ENCODE measurements at regions not wholly inside any gene's neighbourhood (a gene's known extent, or its start where the extent isn't known, plus 50 kb on each side); places are given as distances from the start of the nearest gene placed in this dataset.

DNA sequence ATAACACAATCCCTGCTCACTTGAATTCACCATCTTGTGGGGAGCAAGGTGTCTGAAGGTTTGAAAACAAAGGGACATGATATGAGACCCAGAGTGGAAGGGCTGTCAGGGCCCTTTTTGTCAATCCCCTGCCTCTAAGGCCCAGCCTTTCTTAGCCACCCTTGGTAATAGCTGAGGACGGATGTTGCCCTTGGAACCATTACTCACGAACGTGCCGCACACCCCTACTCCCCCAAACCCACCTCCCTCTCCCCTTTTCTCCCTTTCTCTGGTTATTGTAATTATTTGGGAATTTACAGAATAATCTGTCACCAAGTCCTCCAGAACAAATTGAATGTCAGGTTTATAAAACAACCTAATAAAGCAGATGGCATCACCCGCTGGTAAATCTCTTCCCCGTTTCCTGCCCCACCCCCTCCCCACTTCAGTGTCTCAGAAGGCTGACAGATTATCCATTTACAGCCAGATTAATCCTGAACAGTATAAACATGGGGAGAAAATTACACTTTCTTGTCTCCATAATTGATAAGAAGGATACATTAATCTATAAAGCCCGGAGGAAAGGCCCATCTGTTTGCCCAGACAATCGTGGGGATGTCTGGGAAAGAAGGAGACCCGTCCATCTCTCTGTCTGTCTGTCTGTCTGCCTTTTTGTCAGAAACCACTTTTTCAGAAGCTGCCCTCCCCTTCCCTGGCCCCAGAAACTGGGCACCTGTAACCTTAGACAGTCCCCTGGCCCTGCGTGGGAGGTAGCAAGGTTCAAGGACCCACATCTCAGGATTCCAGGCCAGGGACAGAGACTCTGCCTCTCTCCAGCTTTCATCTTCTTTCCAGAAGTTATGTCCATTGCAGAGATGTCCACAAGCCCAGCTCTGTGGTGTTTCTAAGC lies 60.6 kb upstream of the CD34 start:
- Mint-ChIP-seq H3K4me1 (no peaks in the 10 kb centered on the region), H3K4me3 (no peak overlapping the region), H3K36me3 (no peaks in the 10 kb centered on the region), H3K27me3 (peaks cover 22% of the 10 kb centered on the region), H3K9me3 (no peaks in the 10 kb centered on the region), H3K27ac (no peak overlapping the region)
- DNase-seq = no peak

- Mint-ChIP-seq H3K9me3 (no peaks in the 10 kb centered on the region), H3K36me3 (no peaks in the 10 kb centered on the region), H3K4me3 (no peak overlapping the region), H3K27ac (no peak overlapping the region), H3K4me1 (no peaks in the 10 kb centered on the region), H3K27me3 (peaks cover 22% of the 10 kb centered on the region)
- DNase-seq = no peak
These were observed 59.7 kb upstream of the CD34 start for GRCh38 chr1:207970329-207971233.

DNA sequence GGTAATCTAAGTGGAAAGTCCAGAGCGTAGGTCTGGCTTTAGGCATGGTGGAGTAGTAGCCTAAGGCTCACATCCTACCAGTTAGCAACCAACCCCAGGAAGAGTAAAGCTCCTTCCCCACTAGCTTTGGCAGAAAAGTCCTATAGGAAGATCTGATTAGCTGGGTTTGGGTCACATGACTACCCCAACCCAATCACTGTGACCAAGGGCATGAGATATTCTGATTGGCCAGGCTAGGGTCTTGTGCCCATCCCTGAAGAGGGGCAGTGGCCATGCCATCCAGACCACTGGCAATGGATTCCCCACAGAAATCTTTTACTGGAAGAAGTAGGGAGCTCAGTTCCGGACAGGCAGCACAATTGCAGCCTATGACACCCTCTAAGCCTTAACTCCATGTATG lies 58.6 kb upstream of the CD34 start:
- Mint-ChIP-seq H3K4me3 (no peak overlapping the region), H3K4me1 (peaks cover under 1% of the 10 kb centered on the region), H3K36me3 (no peaks in the 10 kb centered on the region), H3K27me3 (peaks cover 22% of the 10 kb centered on the region), H3K9me3 (no peaks in the 10 kb centered on the region), H3K27ac (no peak overlapping the region)
- no peak for DNase-seq

DNA sequence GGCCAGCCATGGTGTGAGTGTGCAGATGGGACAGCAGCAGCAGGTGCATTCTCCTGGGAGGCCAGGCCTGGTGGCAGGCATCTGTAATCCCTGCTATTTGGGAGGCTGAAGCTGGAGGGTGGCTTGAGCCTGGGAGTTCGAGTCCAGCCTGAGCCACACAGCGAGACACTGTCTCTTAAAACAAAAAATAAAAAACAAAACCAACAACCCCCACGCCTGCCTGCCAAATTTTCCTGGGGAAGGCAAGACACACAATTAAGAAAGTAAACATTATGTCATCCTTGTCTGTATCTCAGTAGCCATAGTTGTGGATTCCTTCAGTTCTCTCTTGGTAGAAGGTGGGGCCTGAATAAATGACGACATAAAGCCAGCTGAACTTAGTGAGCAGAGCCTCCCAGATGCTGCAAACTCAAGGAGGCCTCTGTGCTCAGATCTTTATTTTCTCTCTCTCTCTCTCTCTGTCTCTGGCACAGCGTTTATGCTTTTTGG lies 57.6 kb upstream of the CD34 start:
- Mint-ChIP-seq H3K9me3 (no peaks in the 10 kb centered on the region), H3K4me1 (peaks cover 4% of the 10 kb centered on the region), H3K36me3 (no peaks in the 10 kb centered on the region), H3K27me3 (peaks cover 15% of the 10 kb centered on the region), H3K4me3 (no peak overlapping the region), H3K27ac (no peak overlapping the region)
- DNase-seq = no peak

DNA sequence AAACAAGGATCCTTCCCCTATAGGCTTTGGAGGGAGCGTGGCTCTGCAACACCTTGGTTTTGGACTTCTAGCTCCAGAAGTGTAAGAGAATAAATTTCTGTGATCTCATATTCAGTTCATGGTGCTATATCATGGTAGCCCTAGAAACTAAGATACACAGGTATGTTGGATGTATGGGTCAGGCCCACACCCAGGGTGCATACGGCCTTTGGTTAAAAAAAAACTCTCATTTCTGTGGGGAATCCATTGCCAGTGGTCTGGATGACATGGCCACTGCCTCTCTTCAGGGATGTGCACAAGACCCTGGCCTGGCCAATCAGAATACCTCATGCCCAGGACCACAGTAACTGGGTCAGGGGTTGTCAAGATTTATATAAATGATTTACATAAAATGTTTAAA lies 56.8 kb upstream of the CD34 start:
- no peaks in the 10 kb centered on the region for H3K9me3 Mint-ChIP-seq

DNA sequence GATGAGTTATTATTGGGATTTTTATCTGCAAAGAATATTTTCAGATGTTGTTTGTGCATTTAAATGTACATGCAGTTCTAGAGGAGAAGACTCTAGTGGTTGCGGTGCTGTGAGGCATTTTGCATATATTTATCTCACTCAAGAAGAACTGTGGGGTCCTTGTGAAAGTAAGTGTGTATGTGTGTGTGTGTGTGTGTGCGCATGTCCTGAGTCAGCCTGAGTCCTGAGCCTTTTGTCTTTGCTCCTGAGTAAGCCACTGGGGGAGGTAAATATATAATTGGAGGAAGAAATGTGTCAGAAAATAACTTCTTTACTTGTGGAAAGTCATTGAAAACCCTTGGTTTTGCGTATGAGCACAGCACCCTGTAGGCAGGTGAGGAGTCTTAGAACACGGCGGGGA lies 55.6 kb upstream of the CD34 start:
- H3K4me1 Mint-ChIP-seq = peaks cover 7% of the 10 kb centered on the region
- peaks cover 3% of the 10 kb centered on the region for H3K27me3 Mint-ChIP-seq
- H3K9me3 Mint-ChIP-seq = no peaks in the 10 kb centered on the region
- no peak overlapping the region for H3K4me3 Mint-ChIP-seq
- no peak for DNase-seq
- no peak overlapping the region for H3K27ac Mint-ChIP-seq
- no peaks in the 10 kb centered on the region for H3K36me3 Mint-ChIP-seq

More for the DNA sequence above, 56.8 kb upstream of the CD34 start:
- Mint-ChIP-seq H3K27me3 (peaks cover 9% of the 10 kb centered on the region), H3K4me3 (no peak overlapping the region), H3K27ac (no peak overlapping the region), H3K4me1 (peaks cover 7% of the 10 kb centered on the region), H3K36me3 (no peaks in the 10 kb centered on the region)
- DNase-seq = no peak

DNA sequence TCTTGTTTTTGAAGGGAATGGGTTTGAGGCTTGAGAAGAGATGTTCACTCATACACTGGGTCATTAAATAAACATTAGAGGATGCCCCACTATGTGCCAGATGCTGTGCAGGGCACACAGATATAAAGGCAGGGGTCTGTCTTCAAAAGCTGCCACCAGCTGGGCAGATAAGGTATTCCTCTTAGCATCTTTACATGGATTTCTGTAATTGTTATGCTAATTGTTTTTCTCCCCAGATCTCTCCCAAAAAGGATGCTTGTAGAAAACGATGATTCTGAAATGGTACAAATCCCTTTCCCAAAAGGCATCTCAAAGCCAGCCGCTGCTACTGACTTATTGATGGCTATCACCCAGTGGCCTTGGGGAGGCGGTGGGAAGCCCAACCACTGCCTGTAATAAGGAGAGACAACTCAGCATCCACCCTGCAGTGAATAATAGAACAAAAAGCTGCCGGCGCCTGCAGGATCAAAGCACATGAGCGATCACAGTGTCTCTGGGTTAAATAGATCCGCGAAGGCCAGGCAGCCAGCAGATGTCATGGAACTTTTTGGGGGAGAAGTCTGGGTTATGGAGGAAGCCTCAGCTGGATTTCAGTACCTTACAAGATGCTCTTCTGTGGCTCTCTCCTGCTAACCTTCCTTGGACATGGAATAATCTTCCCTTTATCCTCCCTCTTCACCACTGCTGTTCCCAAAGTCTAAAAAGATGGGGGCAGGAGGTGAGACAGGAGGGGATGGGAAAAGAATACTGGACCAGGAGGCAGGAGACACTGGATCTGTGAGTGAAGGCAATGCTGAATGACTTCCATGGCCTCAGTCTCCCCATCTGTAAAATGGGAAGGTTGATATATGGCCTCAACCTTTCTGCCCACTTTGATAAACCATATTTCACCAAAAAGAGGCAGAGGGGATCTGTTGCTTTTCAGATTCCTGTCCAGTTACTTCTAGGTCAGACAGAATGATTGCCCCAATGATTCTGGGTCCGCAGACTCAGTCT lies 54.8 kb upstream of the CD34 start:
- H3K9me3 Mint-ChIP-seq = no peaks in the 10 kb centered on the region
- H3K36me3 Mint-ChIP-seq = no peaks in the 10 kb centered on the region
- DNase-seq = no peak
- peaks cover 7% of the 10 kb centered on the region for H3K4me1 Mint-ChIP-seq
- H3K27ac Mint-ChIP-seq = no peak overlapping the region
- peaks cover 10% of the 10 kb centered on the region for H3K27me3 Mint-ChIP-seq
- H3K4me3 Mint-ChIP-seq = no peak overlapping the region

GRCh38 chr1:207964195-207964966 lies 53.5 kb upstream of the CD34 start:
- peaks cover 23% of the 10 kb centered on the region for H3K27me3 Mint-ChIP-seq
- no peaks in the 10 kb centered on the region for H3K9me3 Mint-ChIP-seq
- no peak overlapping the region for H3K27ac Mint-ChIP-seq
- no peaks in the 10 kb centered on the region for H3K36me3 Mint-ChIP-seq
- H3K4me1 Mint-ChIP-seq = peaks cover 7% of the 10 kb centered on the region
- H3K4me3 Mint-ChIP-seq = peak overlapping the region; percentile 8
- no peak for DNase-seq

DNA sequence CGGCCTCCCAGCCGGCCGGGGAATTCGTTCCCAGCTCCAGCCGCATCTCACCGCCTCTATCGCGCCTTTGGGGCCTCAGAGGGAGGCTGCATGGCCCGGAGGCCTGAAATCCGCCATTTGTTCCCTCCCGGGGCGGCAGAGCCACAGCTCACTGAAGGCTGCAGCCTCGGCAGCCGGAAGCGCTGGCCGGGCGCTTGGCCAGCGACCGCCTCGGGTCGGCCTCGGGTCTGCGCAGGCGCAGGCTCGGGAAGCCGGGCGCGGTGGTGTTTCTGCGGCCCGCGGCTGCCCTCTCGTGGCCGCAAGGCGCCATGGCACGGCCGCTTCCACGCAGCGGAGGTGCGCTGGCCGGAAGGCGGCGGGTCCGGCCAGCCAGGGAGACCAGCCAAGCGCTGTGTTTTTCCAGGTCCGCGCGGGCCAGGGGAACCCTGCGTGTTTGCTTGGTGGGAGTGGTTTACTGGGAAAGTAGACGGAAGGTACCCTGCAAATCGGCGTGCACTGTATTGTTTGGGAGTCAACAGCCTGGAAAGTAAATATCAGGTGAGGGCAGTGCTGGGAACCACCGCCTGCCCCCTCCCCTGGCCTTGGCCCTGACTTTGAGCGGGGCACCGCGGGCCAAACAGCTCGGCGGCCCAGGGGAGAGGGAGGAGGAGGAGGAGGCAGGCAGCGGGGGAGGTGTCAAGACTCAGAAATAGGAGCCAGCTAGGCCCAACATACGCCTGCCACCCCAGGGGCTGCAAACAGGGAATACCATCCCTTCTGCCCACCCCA lies 52.7 kb upstream of the CD34 start:
- Mint-ChIP-seq H3K36me3 (no peaks in the 10 kb centered on the region), H3K27ac (peak overlapping the region; percentile 67), H3K9me3 (no peaks in the 10 kb centered on the region), H3K4me3 (peak overlapping the region; percentile 83), H3K27me3 (peaks cover 27% of the 10 kb centered on the region), H3K4me1 (peaks cover 7% of the 10 kb centered on the region)
- peak; percentile 86 for DNase-seq

DNA sequence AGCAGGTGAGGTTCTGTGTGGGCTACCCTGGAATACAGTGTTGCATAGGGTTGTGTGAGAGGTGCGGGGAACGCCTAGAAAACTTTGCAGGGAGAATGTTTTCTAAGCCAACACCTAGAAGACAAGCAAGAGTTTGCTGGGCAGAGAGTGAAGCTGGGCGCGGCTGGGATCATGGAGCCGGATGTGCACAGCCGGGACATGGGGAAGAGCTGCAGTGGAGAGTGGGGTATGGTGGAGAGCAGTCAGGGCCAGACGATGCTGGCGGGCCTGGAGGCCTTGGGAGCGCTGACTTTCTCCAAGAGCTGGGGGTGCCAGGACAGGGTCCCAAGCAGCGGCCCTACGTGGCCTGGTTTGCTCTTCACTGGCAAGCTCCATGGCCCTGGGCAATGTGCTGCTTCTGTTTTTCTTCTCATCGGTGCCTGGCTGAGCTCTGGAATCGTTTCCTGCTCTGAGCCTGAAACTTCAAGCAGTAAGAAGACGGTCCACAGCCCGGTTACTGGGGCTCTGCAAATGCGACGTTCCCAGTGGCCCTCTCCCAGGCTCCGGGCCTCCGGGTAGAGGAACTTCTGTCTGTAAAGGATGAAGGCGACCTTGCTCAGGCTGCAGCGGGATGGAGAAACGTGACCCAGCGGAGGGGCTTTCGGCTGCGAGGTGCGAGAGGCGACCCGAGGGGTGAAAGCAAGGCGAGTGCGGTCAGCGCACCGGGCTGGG lies 51.9 kb upstream of the CD34 start:
- H3K4me3 Mint-ChIP-seq = peak overlapping the region; percentile 83
- no peaks in the 10 kb centered on the region for H3K36me3 Mint-ChIP-seq
- no peak for DNase-seq
- peaks cover 7% of the 10 kb centered on the region for H3K4me1 Mint-ChIP-seq
- peaks cover 35% of the 10 kb centered on the region for H3K27me3 Mint-ChIP-seq
- H3K27ac Mint-ChIP-seq = peak overlapping the region; percentile 67
- no peaks in the 10 kb centered on the region for H3K9me3 Mint-ChIP-seq

Data from activated naive CD8-positive, alpha-beta T cell treated with anti-CD3 and anti-CD28 coated beads for 36 hours (primary cell).